ENCODE measurements at regions not wholly inside any gene's neighbourhood (a gene's known extent, or its start where the extent isn't known, plus 50 kb on each side); places are given as distances from the start of the nearest gene placed in this dataset.
"Not testable (repeated sequence)": the region's sequence is repeated elsewhere in the genome, so short reads cannot be mapped to it uniquely, and the experiment has no call there.

DNA sequence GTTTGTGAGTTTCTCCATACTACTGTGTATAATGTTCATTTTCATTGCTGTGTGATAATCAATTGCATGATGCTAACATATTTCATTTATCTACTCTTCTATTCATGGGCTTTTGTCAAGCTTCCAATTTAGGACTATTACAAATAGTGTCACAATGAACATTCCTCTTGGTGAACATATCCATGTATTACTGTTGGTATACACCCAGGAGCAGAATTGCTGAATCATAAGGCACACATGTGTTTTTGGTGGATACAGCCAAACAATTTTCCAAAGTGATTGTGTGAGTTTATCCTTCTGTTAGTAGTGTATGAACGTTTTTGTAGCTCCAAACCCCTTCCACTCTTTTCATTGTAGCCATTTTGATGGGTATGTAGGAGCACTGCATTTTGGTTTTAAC, 101.6 kb upstream of the COPS8 start:
- no peak for DNase-seq (ENCODE audit: low read depth in 2 of 2)

DNA sequence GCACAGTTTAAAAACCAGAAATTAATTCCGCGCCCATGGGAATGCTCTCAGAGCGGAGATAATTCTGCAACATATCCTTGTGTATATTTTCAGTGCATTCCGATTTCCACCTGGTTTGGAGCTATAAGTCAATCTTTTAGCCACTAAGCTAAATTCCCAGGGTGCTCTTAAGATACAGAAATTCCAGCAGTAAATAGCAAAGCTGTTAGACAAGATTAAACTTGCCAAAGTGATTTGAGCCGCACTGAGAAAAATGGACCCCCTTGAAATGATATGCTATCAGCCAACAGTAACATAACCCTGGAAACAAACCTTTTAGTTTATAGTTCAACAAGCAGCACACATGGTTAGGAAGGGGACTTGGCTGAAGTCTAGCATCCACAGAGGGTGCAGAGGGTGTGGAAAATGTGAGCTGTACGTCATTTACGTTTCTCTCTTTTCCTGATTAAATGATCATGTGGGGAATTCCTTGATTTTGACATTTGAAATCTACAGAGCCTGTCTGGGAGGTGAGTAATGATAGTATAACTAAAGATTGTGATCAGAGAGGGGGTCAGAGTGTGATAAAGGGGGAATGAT, 99.8 kb upstream of the COPS8 start:
- DNase-seq (ENCODE audit: low read depth in 2 of 2) = peak in 1 of 2 donors; percentile 93

DNA sequence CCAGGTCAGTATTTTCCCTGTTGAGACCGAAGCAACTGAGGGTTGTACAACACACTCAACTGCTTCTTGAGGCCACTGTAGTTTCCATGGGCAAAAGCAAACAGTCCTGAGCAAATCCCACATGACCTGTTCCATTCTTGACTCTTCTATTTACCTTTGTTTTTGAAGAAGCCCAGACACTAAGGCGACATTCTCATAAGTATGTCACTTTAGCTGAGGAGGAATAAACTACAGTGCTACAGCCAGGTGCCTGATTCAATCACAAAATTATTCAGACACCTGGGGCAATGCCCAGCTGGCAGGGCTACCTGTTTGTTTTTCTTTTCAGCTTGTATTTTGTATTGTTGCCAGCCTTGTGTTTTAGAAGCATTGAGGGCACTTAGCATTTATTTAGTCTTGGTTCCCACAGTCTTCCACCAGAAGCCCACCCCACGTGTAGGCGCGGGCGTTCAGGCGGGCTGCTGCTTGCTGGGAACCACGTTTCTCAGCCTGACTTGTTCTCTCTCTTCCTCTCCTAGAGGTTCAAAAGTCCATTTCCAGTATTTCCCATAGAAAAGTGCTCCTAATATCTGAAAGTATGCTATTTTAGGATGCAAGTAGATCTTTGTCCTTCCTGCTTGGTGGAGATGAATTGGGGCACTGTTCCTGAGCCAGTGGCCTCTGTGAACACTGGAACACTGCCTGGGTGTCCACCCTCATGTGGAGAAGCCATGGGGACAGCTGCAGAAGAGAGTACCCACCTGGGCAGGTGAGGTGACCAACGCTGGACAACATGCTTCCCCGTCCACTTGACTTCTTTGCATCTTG, 99.0 kb upstream of the COPS8 start:
- DNase-seq (ENCODE audit: low read depth in 2 of 2) = no peak

GRCh38 chr2:236988216-236988615, 97.5 kb upstream of the COPS8 start:
- DNase-seq (ENCODE audit: low read depth in 2 of 2) = no peak

- peak; percentile 20 to 93 for DNase-seq (ENCODE audit: low read depth in 2 of 2)
Measured at GRCh38 chr2:236988690-236989624, 96.7 kb upstream of the COPS8 start.

DNA sequence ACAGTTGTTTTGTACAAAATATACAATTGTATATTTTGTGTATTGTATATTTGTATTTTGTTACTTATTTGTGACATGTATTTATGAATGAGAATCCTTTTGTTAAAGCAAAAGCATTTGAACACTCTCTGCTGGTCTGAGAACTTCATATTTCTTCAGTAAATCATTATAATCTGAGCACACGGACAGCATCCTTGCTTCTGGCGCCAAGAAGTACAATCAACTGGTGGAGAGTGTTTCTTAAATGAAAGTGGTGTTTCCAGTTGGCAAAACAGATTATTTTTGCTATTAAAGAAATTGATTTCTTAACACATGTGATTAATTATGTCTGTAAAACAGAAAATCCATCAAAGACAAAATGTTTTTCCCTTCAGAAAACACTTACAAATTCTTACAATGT, 95.1 kb upstream of the COPS8 start:
- DNase-seq (ENCODE audit: low read depth in 2 of 2) = no peak

DNA sequence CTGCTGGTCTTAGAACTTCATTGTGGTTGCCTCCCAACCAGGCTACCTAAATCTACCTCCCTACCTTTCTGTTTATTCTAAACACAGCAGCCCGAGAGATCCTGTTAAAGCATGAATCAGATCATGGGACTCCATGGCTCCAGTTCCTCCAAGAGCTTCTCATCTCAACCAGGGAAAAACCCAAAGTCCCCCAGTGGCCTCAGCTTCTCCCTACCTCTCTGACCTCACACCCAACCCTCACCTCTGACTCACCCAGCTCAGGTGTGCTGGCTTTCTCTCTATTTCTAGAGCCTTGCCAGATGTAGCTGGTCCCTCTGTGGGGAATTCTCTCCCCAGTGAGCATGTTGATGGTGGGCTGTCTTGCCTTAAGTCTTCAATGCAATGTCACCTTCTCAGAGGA, 93.8 kb upstream of the COPS8 start:
- no peak for DNase-seq (ENCODE audit: low read depth in 2 of 2)

GRCh38 chr2:236993286-236993685, 92.4 kb upstream of the COPS8 start:
- no peak for DNase-seq (ENCODE audit: low read depth in 2 of 2)

GRCh38 chr2:236994361-236994760, 91.3 kb upstream of the COPS8 start:
- no peak for DNase-seq (ENCODE audit: low read depth in 2 of 2)

- no peak for DNase-seq (ENCODE audit: low read depth in 2 of 2)
Measured at GRCh38 chr2:236997069-236997715, 88.5 kb upstream of the COPS8 start.

DNA sequence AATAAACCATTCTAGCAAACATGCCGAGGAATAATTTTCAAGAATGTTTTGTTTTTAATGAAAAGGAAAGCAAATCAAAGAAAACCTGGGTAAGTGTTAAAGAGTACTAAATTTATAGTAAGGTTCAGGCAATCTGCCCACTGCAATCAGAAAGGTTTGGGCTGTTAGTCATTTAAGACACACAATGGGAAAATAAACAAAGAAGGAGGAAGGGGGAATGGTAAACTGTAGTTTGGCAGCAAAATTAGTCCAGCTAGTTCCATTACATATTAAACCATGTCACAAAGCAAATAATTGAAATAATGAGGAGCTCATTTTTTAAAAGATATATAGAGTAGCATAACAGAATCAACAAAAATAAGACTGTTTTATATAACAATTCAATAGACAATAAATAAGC, 87.5 kb upstream of the COPS8 start:
- DNase-seq (ENCODE audit: low read depth in 2 of 2) = peak; percentile 48 to 67

GRCh38 chr2:236998758-236999157, 86.9 kb upstream of the COPS8 start:
- peak in 1 of 2 donors; percentile 42 for DNase-seq (ENCODE audit: low read depth in 2 of 2)

GRCh38 chr2:237000481-237000880, 85.2 kb upstream of the COPS8 start:
- DNase-seq (ENCODE audit: low read depth in 2 of 2) = peak in 1 of 2 donors; percentile 25

GRCh38 chr2:237005341-237005740, 80.3 kb upstream of the COPS8 start:
- not testable (repeated sequence) for DNase-seq (ENCODE audit: low read depth in 2 of 2)

GRCh38 chr2:237011206-237011795, 74.4 kb upstream of the COPS8 start:
- no peak for DNase-seq (ENCODE audit: low read depth in 2 of 2)

DNA sequence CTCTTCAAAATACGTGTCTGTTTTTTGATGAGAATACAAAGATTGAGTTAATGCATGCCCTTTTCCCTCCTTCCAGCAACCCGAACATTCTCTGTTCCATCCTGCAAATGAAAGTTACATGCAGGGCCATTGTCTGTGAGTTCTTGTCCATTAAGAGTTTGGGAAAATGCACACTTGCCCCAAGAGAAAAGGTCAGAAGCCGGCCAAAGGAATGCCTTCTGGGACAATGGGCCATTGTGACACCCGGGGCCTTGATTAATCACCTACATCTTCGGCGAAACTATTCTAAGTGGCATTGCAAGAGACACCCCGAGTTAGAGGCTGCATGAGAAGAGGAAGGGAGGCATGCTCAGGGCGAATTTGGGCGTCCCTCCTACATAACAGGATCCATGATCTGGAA, 73.7 kb upstream of the COPS8 start:
- no peak for DNase-seq (ENCODE audit: low read depth in 2 of 2)

- DNase-seq (ENCODE audit: low read depth in 2 of 2) = peak in 1 of 2 donors; percentile 69
Measured at GRCh38 chr2:237012577-237013267, 73.0 kb upstream of the COPS8 start.

DNA sequence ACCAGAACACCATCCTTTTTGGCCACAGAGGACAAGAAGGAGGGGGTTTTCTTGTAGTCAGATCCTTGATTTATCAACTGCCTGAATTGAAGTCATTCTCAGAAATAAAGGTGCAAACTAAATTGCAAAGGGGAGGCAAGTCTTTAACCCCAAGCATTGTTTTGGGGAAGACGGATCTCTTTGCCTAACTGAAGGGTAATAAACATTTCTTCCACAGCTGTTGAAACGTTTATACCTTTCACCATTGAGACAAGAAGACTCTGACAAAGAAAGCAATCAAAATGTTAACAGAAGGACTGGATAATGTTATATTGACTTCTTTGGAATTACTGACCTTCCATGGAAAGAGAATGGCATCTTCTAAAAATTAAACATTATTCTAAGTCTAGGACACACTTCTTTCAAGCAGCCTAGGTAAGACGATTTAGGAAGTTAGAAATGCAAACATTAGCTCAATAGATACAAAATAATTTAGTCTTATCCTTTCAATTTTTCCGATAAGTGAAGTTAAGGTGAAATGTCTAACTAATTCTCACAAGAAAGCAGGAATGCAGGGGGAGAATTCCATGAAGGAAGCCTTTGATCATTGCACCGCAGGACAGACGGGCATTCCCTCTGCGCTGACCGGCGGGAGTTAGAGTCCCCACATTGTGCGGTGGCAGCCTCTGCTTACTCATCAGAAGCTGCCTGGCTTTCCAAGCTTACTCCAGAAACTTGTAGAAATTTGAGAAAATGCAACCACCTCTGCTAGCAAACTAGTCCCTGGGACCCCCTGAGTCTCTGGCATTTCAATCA, 69.4 kb upstream of the COPS8 start:
- DNase-seq (ENCODE audit: low read depth in 2 of 2) = no peak

DNA sequence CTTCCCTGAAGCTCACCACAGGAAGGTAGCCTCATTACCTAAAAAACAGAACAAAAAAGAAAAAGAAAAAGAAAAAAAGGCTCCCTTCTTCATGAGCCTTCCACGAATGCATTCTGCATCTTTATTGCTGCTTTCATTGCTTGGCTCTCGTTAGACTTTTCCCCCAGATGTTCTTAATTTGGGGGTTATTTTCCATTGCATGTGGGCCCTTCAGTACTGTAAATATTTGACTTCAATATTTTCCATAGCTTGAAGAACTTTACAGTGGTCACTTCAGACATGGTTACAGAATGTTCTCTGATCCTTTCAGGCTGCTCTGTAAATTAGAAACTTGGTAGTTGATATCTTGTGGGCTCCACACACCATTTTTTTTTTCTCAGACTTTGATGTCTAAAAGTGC, 65.6 kb upstream of the COPS8 start:
- DNase-seq (ENCODE audit: low read depth in 2 of 2) = no peak

- DNase-seq (ENCODE audit: low read depth in 2 of 2) = no peak
Measured at GRCh38 chr2:237022533-237022932, 63.2 kb upstream of the COPS8 start.

Measured in dermis microvascular lymphatic vessel endothelial cell (primary cell).